Gastroesophageal sphincter (tissue), 4 donors: ENCODE measurements at regions not wholly inside any gene's neighbourhood (a gene's known extent, or its start where the extent isn't known, plus 50 kb on each side); places are given as distances from the start of the nearest gene placed in this dataset.

Experiments used
- ATAC-seq: fragments of 150-250 bp; one replicate; pipeline ENCODE4 v1.9.1; 2016; ENCODE audit warnings: mild to moderate bottlenecking, moderate library complexity
- H3K27ac ChIP-seq, 4 donors: fragments of 200-600 bp; sonication (generic) in 3 of 4; 1 replicate in 3 of 4; 2 replicates in 1 of 4; pipeline ENCODE4 v1.5.1; 2016 to 2019
- H3K27me3 ChIP-seq: fragments of 200-600 bp; sonication (generic); one replicate; pipeline ENCODE4 v1.5.1; 2019
- H3K36me3 ChIP-seq, 2 donors: fragments of 200-600 bp; sonication (generic); one replicate each; pipeline ENCODE4 v1.5.1; 2019; ENCODE audit warnings: control low read depth in 1 of 2
- H3K4me1 ChIP-seq, 3 donors: fragments of 200-600 bp; sonication (generic); 1 replicate in 2 of 3; 2 replicates in 1 of 3; pipeline ENCODE4 v1.5.1; 2016 to 2019; ENCODE audit warnings: control low read depth in 2 of 3
- H3K4me3 ChIP-seq, 2 donors: fragments of 200-600 bp; sonication (generic); one replicate each; pipeline ENCODE4 v1.5.1; 2019; ENCODE audit warnings: mild to moderate bottlenecking in 1 of 2, moderate library complexity in 1 of 2
- H3K9me3 ChIP-seq, 3 donors: fragments of 200-600 bp; sonication (generic); one replicate each; pipeline ENCODE4 v1.5.1; 2017 to 2019; ENCODE audit warnings: control low read depth in 2 of 3
- CTCF ChIP-seq, 4 experiments: fragments of 200-600 bp in 2 of 4; fragments of 450-650 bp in 2 of 4; sonication (generic) in 1 of 4; IDR thresholded peaks; one replicate each; pipeline ENCODE4 v1.5.1; 2017 to 2019; ENCODE audit warnings: antibody characterized with exemption in 4 of 4, mild to moderate bottlenecking in 2 of 4, moderate library complexity in 2 of 4
- EP300 ChIP-seq: sonication (generic); formaldehyde crosslinking; IDR thresholded peaks from one replicate; pipeline ENCODE4 v1.6.1; 2017; ENCODE audit warnings: antibody characterized with exemption, mild to moderate bottlenecking
- POLR2A ChIP-seq, 2 donors: fragments of 450-650 bp; IDR thresholded peaks; one replicate each; pipeline ENCODE4 v1.6.1; 2017; ENCODE audit warnings: antibody characterized with exemption in 2 of 2, mild to moderate bottlenecking in 2 of 2, moderate library complexity in 1 of 2
- POLR2AphosphoS5 ChIP-seq: sonication (generic); formaldehyde crosslinking; IDR thresholded peaks from one replicate; pipeline ENCODE4 v1.6.1; 2017; ENCODE audit warnings: antibody characterized with exemption
- WGBS, 2 donors: methylation state at CpG; one replicate each; pipeline ENCODE4 v1.1.5; 2018; ENCODE audit warnings: low coverage in 1 of 2; 5-methylcytosine and 5-hydroxymethylcytosine counted together

GRCh38 chr5:7181841-7182240 is 214.1 kb upstream of the ADCY2 start:
- Histone ChIP-seq H3K36me3 (no peaks in the 10 kb centered on the region), H3K27ac (no peak overlapping the region), H3K4me3 (no peak overlapping the region), H3K27me3 (no peaks in the 10 kb centered on the region), H3K4me1 (no peaks in the 10 kb centered on the region), H3K9me3 (no peaks in the 10 kb centered on the region)
- no peak for ATAC-seq
- TF ChIP-seq EP300 (no peak), POLR2AphosphoS5 (no peak), POLR2A (IDR thresholded peaks at IDR 0.05) (no peak), CTCF (IDR thresholded peaks at IDR 0.05) (no peak)
- WGBS, 2 donors = 39 to 40% methylated on average over 2 of the region's 2 CpGs

- ATAC-seq = no peak
- Histone ChIP-seq H3K9me3 (no peaks in the 10 kb centered on the region), H3K27ac (no peak overlapping the region), H3K4me3 (no peak overlapping the region), H3K4me1 (no peaks in the 10 kb centered on the region), H3K27me3 (no peaks in the 10 kb centered on the region), H3K36me3 (no peaks in the 10 kb centered on the region)
- no peak for TF ChIP-seq POLR2A (IDR thresholded peaks at IDR 0.05)
- TF ChIP-seq EP300 = no peak
- no peak for TF ChIP-seq POLR2AphosphoS5
- no peak for TF ChIP-seq CTCF (IDR thresholded peaks at IDR 0.05)
- WGBS, 2 donors = 81% methylated on average over 3 to 7 of the region's 7 CpGs
These were observed 210.2 kb upstream of the ADCY2 start for GRCh38 chr5:7185742-7186141.

- Histone ChIP-seq H3K27me3 (no peaks in the 10 kb centered on the region), H3K9me3 (no peaks in the 10 kb centered on the region), H3K4me3 (no peak overlapping the region), H3K27ac (no peak overlapping the region), H3K4me1 (no peaks in the 10 kb centered on the region), H3K36me3 (no peaks in the 10 kb centered on the region)
- no peak for ATAC-seq
- 65 to 68% methylated on average over 3 of the region's 3 CpGs for WGBS, 2 donors
- TF ChIP-seq EP300 (no peak), POLR2A (IDR thresholded peaks at IDR 0.05) (no peak), POLR2AphosphoS5 (no peak), CTCF (IDR thresholded peaks at IDR 0.05) (no peak)
These were observed 209.1 kb upstream of the ADCY2 start for GRCh38 chr5:7186818-7187217.

GRCh38 chr5:7190712-7191250 is 205.2 kb upstream of the ADCY2 start:
- Histone ChIP-seq H3K9me3 (no peaks in the 10 kb centered on the region), H3K4me3 (no peak overlapping the region), H3K27me3 (peaks cover 5% of the 10 kb centered on the region), H3K36me3 (no peaks in the 10 kb centered on the region), H3K27ac (no peak overlapping the region), H3K4me1 (no peaks in the 10 kb centered on the region)
- no peak for ATAC-seq
- TF ChIP-seq EP300 (no peak), POLR2A (IDR thresholded peaks at IDR 0.05) (no peak), CTCF (IDR thresholded peaks at IDR 0.05) (no peak), POLR2AphosphoS5 (no peak)
- WGBS, 2 donors = 36 to 49% methylated on average over 6 of the region's 6 CpGs

GRCh38 chr5:7192016-7192415 is 203.9 kb upstream of the ADCY2 start:
- Histone ChIP-seq H3K27me3 (peaks cover 5% of the 10 kb centered on the region), H3K4me3 (no peak overlapping the region), H3K27ac (no peak overlapping the region), H3K9me3 (no peaks in the 10 kb centered on the region), H3K36me3 (no peaks in the 10 kb centered on the region), H3K4me1 (no peaks in the 10 kb centered on the region)
- WGBS, 2 donors = 58 to 69% methylated on average over 3 of the region's 3 CpGs
- ATAC-seq = no peak
- TF ChIP-seq EP300 = no peak
- no peak for TF ChIP-seq POLR2A (IDR thresholded peaks at IDR 0.05)
- no peak for TF ChIP-seq CTCF (IDR thresholded peaks at IDR 0.05)
- no peak for TF ChIP-seq POLR2AphosphoS5
